ENCODE measurements at regions not wholly inside any gene's neighbourhood (a gene's known extent, or its start where the extent isn't known, plus 50 kb on each side); places are given as distances from the start of the nearest gene placed in this dataset.
A peak's percentile ranks its signal among the peaks of the same experiment; 100 is the strongest.
"Not testable (repeated sequence)": the region's sequence is repeated elsewhere in the genome, so short reads cannot be mapped to it uniquely, and the experiment has no call there.

- TF ChIP-seq MXD4 (CRISPR knock-in tag; IDR thresholded peaks at IDR 0.05): peak; percentile 55; the same call in 1 of the 2 replicates
- TF ChIP-seq, protein P1, sequence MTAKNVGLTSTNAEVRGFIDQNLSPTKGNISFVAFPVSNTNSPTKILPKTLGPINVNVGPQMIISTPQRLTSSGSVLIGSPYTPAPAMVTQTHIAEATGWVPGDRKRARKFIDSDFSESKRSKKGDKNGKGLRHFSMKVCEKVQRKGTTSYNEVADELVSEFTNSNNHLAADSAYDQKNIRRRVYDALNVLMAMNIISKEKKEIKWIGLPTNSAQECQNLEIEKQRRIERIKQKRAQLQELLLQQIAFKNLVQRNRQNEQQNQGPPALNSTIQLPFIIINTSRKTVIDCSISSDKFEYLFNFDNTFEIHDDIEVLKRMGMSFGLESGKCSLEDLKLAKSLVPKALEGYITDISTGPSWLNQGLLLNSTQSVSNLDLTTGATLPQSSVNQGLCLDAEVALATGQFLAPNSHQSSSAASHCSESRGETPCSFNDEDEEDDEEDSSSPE (CRISPR knock-in tag; IDR thresholded peaks at IDR 0.05): peak; percentile 36; the same call in 1 of the 2 replicates
- TF ChIP-seq RFX3 (CRISPR knock-in tag; IDR thresholded peaks at IDR 0.05): no peak
- TF ChIP-seq JARID2 (CRISPR knock-in tag; IDR thresholded peaks at IDR 0.05; ENCODE audit: insufficient replicate concordance): no peak
- TF ChIP-seq, protein P2, sequence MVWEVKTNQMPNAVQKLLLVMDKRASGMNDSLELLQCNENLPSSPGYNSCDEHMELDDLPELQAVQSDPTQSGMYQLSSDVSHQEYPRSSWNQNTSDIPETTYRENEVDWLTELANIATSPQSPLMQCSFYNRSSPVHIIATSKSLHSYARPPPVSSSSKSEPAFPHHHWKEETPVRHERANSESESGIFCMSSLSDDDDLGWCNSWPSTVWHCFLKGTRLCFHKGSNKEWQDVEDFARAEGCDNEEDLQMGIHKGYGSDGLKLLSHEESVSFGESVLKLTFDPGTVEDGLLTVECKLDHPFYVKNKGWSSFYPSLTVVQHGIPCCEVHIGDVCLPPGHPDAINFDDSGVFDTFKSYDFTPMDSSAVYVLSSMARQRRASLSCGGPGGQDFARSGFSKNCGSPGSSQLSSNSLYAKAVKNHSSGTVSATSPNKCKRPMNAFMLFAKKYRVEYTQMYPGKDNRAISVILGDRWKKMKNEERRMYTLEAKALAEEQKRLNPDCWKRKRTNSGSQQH (CRISPR knock-in tag; IDR thresholded peaks at IDR 0.05; ENCODE audit: low read depth): no peak
Measured at GRCh38 chr2:72077702-72078169, 69.9 kb downstream of the CYP26B1 start (continued).

- CTCF ChIA-PET (ENCODE audit: low intra/inter-chr PET ratio, low total read pairs); H3K9ac ChIP-seq (ENCODE audit: insufficient read depth, low read depth, low read length); ATAC-seq; FAIRE-seq; in situ Hi-C loops (cut with HindIII; ENCODE audit: extremely low pct_ligation_motif_present, low pct_unique_long_range_greater_than_20kb); BruUV-seq (replicated peaks); intact Hi-C loops (cut with micrococcal nuclease; ENCODE audit: unreplicated experiment); H3K79me2 ChIP-seq (ENCODE audit: insufficient read depth, low read length); H4K20me1 ChIP-seq (ENCODE audit: insufficient read depth, low read length); H3K27ac ChIP-seq (ENCODE audit: extremely low read length, insufficient read depth, low read length); H3K4me2 ChIP-seq (ENCODE audit: low read depth, low read length); POLR2A ChIA-PET; H3K36me3 ChIP-seq (replicated peaks in 1 of 2; ENCODE audit: control insufficient read depth in 1 of 2, insufficient read depth in 2 of 2, low read length in 2 of 2); H2AFZ ChIP-seq (ENCODE audit: low read length); H3K4me3 ChIP-seq (replicated peaks in 1 of 3; ENCODE audit: insufficient read depth in 1 of 3, low read depth in 2 of 3, low read length in 3 of 3); DNase-seq (ENCODE audit: low spot score): not testable (repeated sequence)
- Histone ChIP-seq H3K27me3 (ENCODE audit: control insufficient read depth in 1 of 2, insufficient read depth in 2 of 2, low read length in 2 of 2) (peaks cover 0 to 39% of the 10 kb centered on the region in 2 experiments; a peak in 3 of 5 replicates), H3K9me3 (ENCODE audit: low read length) (peaks cover 16% of the 10 kb centered on the region), H3K4me1 (ENCODE audit: insufficient read depth, low read length) (peaks cover 27% of the 10 kb centered on the region)
- 36% methylated on average over 8 of the region's 8 CpGs for WGBS (ENCODE audit: low lambda C conversion rate)
Measured at GRCh38 chr2:72073373-72073772, 74.3 kb downstream of the CYP26B1 start.

All from HepG2 (cell line).